Naive thymus-derived CD8-positive, alpha-beta T cell (primary cell): ENCODE measurements at regions not wholly inside any gene's neighbourhood (a gene's known extent, or its start where the extent isn't known, plus 50 kb on each side); places are given as distances from the start of the nearest gene placed in this dataset.

ENCODE experiments used
- ATAC-seq, 2 donors: fragments of 150-1000 bp; cut with Tn5 transposase in 1 of 2; sonication (Bioruptor Pico), chemical (Tn5 transposase) in 1 of 2; 1 replicate in 1 of 2; 2 replicates in 1 of 2; pipeline ENCODE4 v1.10.0; 2021; ENCODE audit warnings: mild to moderate bottlenecking in 2 of 2, moderate library complexity in 2 of 2
- POLR2A ChIA-PET: fragments of 350-600 bp; sonication (Branson Sonifier 250); formaldehyde crosslinking; loops from one replicate; lab custom pipeline; 2021; ENCODE audit warnings: antibody characterized with exemption; lab: Charles Lee
- DNase-seq, 10 donors: peaks; one replicate each; pipeline versions ENCODE4 v3.0.0 to v3.0.0-alpha.2; 2020 to 2022
- H3K27ac Mint-ChIP-seq, 10 donors: one replicate each; pipeline ENCODE4 v1.8.0; 2020 to 2022; ENCODE audit warnings: mild to moderate bottlenecking in 10 of 10, mixed read lengths in 10 of 10, moderate library complexity in 4 of 10, inconsistent platforms in 1 of 10
- H3K27me3 Mint-ChIP-seq, 5 donors: one replicate each; pipeline ENCODE4 v1.8.0; 2021 to 2022; ENCODE audit warnings: mixed read lengths in 5 of 5
- H3K36me3 Mint-ChIP-seq, 3 donors: one replicate each; pipeline ENCODE4 v1.8.0; 2020 to 2022; ENCODE audit warnings: mixed read lengths in 3 of 3, mild to moderate bottlenecking in 2 of 3, inconsistent platforms in 1 of 3
- H3K4me1 Mint-ChIP-seq, 4 donors: one replicate each; pipeline ENCODE4 v1.8.0; 2021 to 2022; ENCODE audit warnings: mixed read lengths in 4 of 4
- H3K4me3 Mint-ChIP-seq, 10 donors: one replicate each; pipeline ENCODE4 v1.8.0; 2020 to 2022; ENCODE audit warnings: mild to moderate bottlenecking in 10 of 10, mixed read lengths in 10 of 10, moderate library complexity in 6 of 10, inconsistent platforms in 1 of 10
- H3K9me3 Mint-ChIP-seq, 9 donors: one replicate each; pipeline ENCODE4 v1.8.0; 2020 to 2022; ENCODE audit warnings: mixed read lengths in 9 of 9, mild to moderate bottlenecking in 3 of 9, inconsistent platforms in 1 of 9, moderate library complexity in 1 of 9

- peaks cover 0 to 31% (median 7%) of the 10 kb centered on the region in 9 donors for H3K9me3 Mint-ChIP-seq
- peaks cover 0 to 4% (median 0%) of the 10 kb centered on the region in 3 donors for H3K36me3 Mint-ChIP-seq
- no peaks in the 10 kb centered on the region for H3K27me3 Mint-ChIP-seq
- no peak for DNase-seq
- no peak overlapping the region for H3K4me3 Mint-ChIP-seq
- POLR2A ChIA-PET: no interaction called here
- ATAC-seq: no peak
- no peaks in the 10 kb centered on the region for H3K4me1 Mint-ChIP-seq
- no peak overlapping the region for H3K27ac Mint-ChIP-seq
Observed at GRCh38 chr2:137729305-137729704, 235.0 kb upstream of the HNMT start.

GRCh38 chr2:137737559-137737958 lies 226.7 kb upstream of the HNMT start:
- Mint-ChIP-seq H3K4me3 (peak overlapping the region in 1 of 10 donors; percentile 29), H3K27ac (no peak overlapping the region), H3K9me3 (peaks cover 0 to 28% (median 10%) of the 10 kb centered on the region in 9 donors), H3K4me1 (no peaks in the 10 kb centered on the region), H3K27me3 (peaks cover 0 to 2% (median 0%) of the 10 kb centered on the region in 5 donors), H3K36me3 (no peaks in the 10 kb centered on the region)
- ATAC-seq (no peak), DNase-seq (no peak)
- POLR2A ChIA-PET: no interaction called here

GRCh38 chr2:137741784-137742362 lies 222.4 kb upstream of the HNMT start:
- Mint-ChIP-seq H3K36me3 (no peaks in the 10 kb centered on the region), H3K4me1 (no peaks in the 10 kb centered on the region), H3K27me3 (peaks cover 0 to 2% (median 0%) of the 10 kb centered on the region in 5 donors), H3K9me3 (peaks cover 0 to 18% (median 4%) of the 10 kb centered on the region in 9 donors), H3K4me3 (no peak overlapping the region), H3K27ac (no peak overlapping the region)
- POLR2A ChIA-PET: no interaction called here
- no peak for ATAC-seq
- DNase-seq: no peak

GRCh38 chr2:137747509-137747908 lies 216.8 kb upstream of the HNMT start:
- no peak for DNase-seq
- no peak overlapping the region for H3K27ac Mint-ChIP-seq
- no peaks in the 10 kb centered on the region for H3K27me3 Mint-ChIP-seq
- H3K4me1 Mint-ChIP-seq: no peaks in the 10 kb centered on the region
- no peak for ATAC-seq
- H3K36me3 Mint-ChIP-seq: no peaks in the 10 kb centered on the region
- POLR2A ChIA-PET: no interaction called here
- no peak overlapping the region for H3K4me3 Mint-ChIP-seq
- H3K9me3 Mint-ChIP-seq: peaks cover 0 to 1% (median 0%) of the 10 kb centered on the region in 9 donors

GRCh38 chr2:137748533-137748932 lies 215.7 kb upstream of the HNMT start:
- no peak overlapping the region for H3K27ac Mint-ChIP-seq
- ATAC-seq (no peak), DNase-seq (no peak)
- H3K4me1 Mint-ChIP-seq: no peaks in the 10 kb centered on the region
- H3K36me3 Mint-ChIP-seq: no peaks in the 10 kb centered on the region
- no peaks in the 10 kb centered on the region for H3K27me3 Mint-ChIP-seq
- peaks cover 0 to 8% (median 0%) of the 10 kb centered on the region in 9 donors for H3K9me3 Mint-ChIP-seq
- H3K4me3 Mint-ChIP-seq: no peak overlapping the region
- POLR2A ChIA-PET: no interaction called here

- POLR2A ChIA-PET: no interaction called here
- Mint-ChIP-seq H3K4me3 (no peak overlapping the region), H3K9me3 (peaks cover 0 to 16% (median 8%) of the 10 kb centered on the region in 9 donors), H3K27me3 (peaks cover 0 to 5% (median 1%) of the 10 kb centered on the region in 5 donors), H3K36me3 (no peaks in the 10 kb centered on the region), H3K4me1 (no peaks in the 10 kb centered on the region), H3K27ac (no peak overlapping the region)
- ATAC-seq (no peak), DNase-seq (no peak)
Observed at GRCh38 chr2:137764646-137765045, 199.6 kb upstream of the HNMT start.

- Mint-ChIP-seq H3K9me3 (peaks cover 0 to 9% (median 3%) of the 10 kb centered on the region in 9 donors), H3K4me1 (no peaks in the 10 kb centered on the region), H3K27ac (no peak overlapping the region), H3K4me3 (no peak overlapping the region), H3K36me3 (no peaks in the 10 kb centered on the region), H3K27me3 (peaks cover 0 to 10% (median 3%) of the 10 kb centered on the region in 5 donors)
- DNase-seq (no peak), ATAC-seq (no peak)
- POLR2A ChIA-PET: no interaction called here
Observed at GRCh38 chr2:137769406-137769805, 194.9 kb upstream of the HNMT start.

GRCh38 chr2:137770166-137770565 lies 194.1 kb upstream of the HNMT start:
- Mint-ChIP-seq H3K4me3 (no peak overlapping the region), H3K36me3 (no peaks in the 10 kb centered on the region), H3K9me3 (peaks cover 0 to 10% (median 3%) of the 10 kb centered on the region in 9 donors), H3K27ac (no peak overlapping the region), H3K4me1 (no peaks in the 10 kb centered on the region), H3K27me3 (peaks cover 0 to 10% (median 4%) of the 10 kb centered on the region in 5 donors)
- POLR2A ChIA-PET: no interaction called here
- no peak for ATAC-seq
- no peak for DNase-seq

GRCh38 chr2:137771064-137771463 lies 193.2 kb upstream of the HNMT start:
- Mint-ChIP-seq H3K27ac (no peak overlapping the region), H3K9me3 (peaks cover 0 to 11% (median 3%) of the 10 kb centered on the region in 9 donors), H3K4me1 (no peaks in the 10 kb centered on the region), H3K36me3 (no peaks in the 10 kb centered on the region), H3K27me3 (peaks cover 0 to 10% (median 7%) of the 10 kb centered on the region in 5 donors), H3K4me3 (no peak overlapping the region)
- ATAC-seq (no peak), DNase-seq (no peak)
- POLR2A ChIA-PET: no interaction called here

GRCh38 chr2:137772451-137772850 lies 191.8 kb upstream of the HNMT start:
- Mint-ChIP-seq H3K4me3 (no peak overlapping the region), H3K36me3 (no peaks in the 10 kb centered on the region), H3K4me1 (no peaks in the 10 kb centered on the region), H3K27ac (no peak overlapping the region), H3K9me3 (peaks cover 0 to 11% (median 3%) of the 10 kb centered on the region in 9 donors), H3K27me3 (peaks cover 0 to 14% (median 7%) of the 10 kb centered on the region in 5 donors)
- POLR2A ChIA-PET: no interaction called here
- DNase-seq (no peak), ATAC-seq (no peak)

GRCh38 chr2:137775529-137775928 lies 188.7 kb upstream of the HNMT start:
- Mint-ChIP-seq H3K9me3 (peaks cover 0 to 11% (median 3%) of the 10 kb centered on the region in 9 donors), H3K4me1 (no peaks in the 10 kb centered on the region), H3K4me3 (no peak overlapping the region), H3K27ac (no peak overlapping the region), H3K36me3 (no peaks in the 10 kb centered on the region), H3K27me3 (peaks cover 0 to 14% (median 3%) of the 10 kb centered on the region in 5 donors)
- DNase-seq (no peak), ATAC-seq (no peak)
- POLR2A ChIA-PET: no interaction called here

GRCh38 chr2:137776697-137777096 lies 187.6 kb upstream of the HNMT start:
- Mint-ChIP-seq H3K9me3 (peaks cover 0 to 11% (median 2%) of the 10 kb centered on the region in 9 donors), H3K27ac (no peak overlapping the region), H3K4me3 (no peak overlapping the region), H3K4me1 (no peaks in the 10 kb centered on the region), H3K27me3 (peaks cover 0 to 14% (median 2%) of the 10 kb centered on the region in 5 donors), H3K36me3 (no peaks in the 10 kb centered on the region)
- no peak for ATAC-seq
- no peak for DNase-seq
- POLR2A ChIA-PET: no interaction called here

GRCh38 chr2:137797641-137798040 lies 166.6 kb upstream of the HNMT start:
- ATAC-seq (no peak), DNase-seq (no peak)
- H3K36me3 Mint-ChIP-seq: no peaks in the 10 kb centered on the region
- peaks cover 0 to 12% (median 4%) of the 10 kb centered on the region in 5 donors for H3K27me3 Mint-ChIP-seq
- no peak overlapping the region for H3K27ac Mint-ChIP-seq
- H3K4me3 Mint-ChIP-seq: no peak overlapping the region
- H3K4me1 Mint-ChIP-seq: no peaks in the 10 kb centered on the region
- H3K9me3 Mint-ChIP-seq: peaks cover 0 to 29% (median 8%) of the 10 kb centered on the region in 9 donors
- POLR2A ChIA-PET: no interaction called here

GRCh38 chr2:137799600-137799999 lies 164.7 kb upstream of the HNMT start:
- Mint-ChIP-seq H3K4me1 (no peaks in the 10 kb centered on the region), H3K27me3 (peaks cover 0 to 12% (median 7%) of the 10 kb centered on the region in 5 donors), H3K27ac (no peak overlapping the region), H3K36me3 (no peaks in the 10 kb centered on the region), H3K4me3 (no peak overlapping the region), H3K9me3 (peaks cover 2 to 26% (median 11%) of the 10 kb centered on the region in 9 donors)
- no peak for DNase-seq
- ATAC-seq: no peak
- POLR2A ChIA-PET: no interaction called here
